Medulla oblongata (tissue), 1 donor: ENCODE measurements at regions not wholly inside any gene's neighbourhood (a gene's known extent, or its start where the extent isn't known, plus 50 kb on each side); places are given as distances from the start of the nearest gene placed in this dataset.

Experiments
- DNase-seq: peaks from one replicate; pipeline ENCODE4 v3.0.0-alpha.2; 2015; ENCODE audit errors: extremely low spot score

- DNase-seq = no peak
Observed at GRCh38 chr2:239475161-239476028, 74.6 kb upstream of the HDAC4 start.

DNA sequence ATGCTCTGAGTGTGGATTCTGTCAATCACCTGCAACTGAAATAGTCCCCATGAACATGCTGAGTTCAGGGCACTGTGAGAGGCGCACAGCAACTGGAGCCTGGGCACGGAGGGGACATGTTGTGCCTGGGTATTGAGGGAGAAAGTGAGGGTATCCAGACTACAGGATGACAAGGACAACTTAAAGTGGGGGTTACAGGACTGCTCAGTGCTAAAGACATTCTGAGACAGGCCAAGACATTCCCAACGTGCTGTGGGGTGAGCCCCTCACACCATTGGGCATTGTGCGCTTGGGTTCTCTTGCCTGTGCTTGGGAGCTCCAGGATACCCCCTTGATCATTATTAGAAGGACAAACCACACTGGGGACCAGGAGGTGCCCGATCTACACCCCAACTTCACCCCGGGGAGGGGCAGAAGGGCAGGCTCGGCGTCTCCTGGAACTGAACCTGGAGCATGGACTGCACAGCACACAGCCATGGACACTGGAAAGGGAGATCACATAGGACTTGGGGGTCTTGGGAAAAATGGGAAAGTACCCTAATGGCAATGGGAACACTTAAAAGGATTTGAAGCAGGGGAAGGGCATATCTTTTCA is 72.5 kb upstream of the HDAC4 start:
- DNase-seq = no peak

DNA sequence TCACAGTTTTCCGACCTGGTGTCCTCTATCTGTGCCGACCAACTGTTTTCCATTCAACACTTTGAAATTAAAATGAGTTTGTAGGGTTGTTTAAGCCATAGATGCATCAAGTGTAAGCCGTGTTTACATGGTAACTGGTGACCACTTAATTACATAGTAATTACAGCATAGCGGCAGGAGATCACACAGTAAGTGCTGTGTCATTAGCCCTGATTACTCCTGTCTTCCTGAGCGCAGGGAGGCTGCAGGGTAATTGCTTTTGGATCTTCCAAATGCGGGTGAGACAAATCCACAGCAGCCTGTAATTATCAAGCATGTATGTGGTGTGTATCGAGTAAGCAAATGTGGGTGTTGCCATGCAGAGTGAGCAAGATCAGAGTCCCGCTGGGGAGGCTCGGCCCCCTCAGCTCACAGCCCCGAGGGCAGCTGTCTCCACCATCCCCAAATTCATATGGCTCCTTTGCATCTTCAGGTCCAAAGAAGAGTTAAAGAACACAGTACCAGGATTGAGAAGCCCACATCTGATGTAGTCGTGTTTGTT is 71.5 kb upstream of the HDAC4 start:
- no peak for DNase-seq

DNA sequence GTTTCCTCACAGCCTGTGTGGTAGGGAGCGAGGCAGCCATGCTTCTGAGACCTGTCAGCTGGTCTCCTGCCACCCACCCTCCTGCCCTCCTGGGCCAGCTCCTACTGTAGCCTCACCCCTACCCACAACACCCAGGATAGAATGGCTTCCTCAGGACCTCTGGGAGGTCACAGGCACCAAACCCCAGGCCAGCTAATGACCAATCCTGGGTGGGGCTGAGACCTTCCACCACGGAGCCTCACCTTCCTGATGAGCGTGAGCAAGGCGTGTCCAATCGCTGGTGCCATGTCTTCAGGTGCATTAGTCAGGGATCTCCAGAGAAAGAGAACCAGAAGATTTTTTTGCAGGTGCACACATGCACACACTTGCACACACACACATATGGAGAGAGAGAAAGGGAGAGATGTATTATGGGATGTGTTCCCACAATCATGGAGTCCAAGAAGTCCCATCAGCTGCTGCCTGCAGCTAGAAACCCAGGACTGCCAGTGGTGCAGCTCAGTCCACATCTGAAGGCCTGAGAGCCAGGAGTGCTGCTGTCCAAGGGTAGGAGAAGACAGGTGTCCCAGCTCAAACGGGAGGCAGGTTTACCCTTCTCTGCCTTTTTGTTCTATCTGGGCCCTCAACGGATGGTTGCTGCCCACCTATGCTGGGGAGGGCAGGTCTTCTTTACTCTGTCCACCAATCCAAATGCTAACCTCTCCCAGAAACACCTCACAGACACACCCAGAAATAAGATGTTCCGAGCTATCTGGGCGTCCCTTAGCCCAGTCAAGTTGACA is 70.4 kb upstream of the HDAC4 start:
- DNase-seq = no peak

DNA sequence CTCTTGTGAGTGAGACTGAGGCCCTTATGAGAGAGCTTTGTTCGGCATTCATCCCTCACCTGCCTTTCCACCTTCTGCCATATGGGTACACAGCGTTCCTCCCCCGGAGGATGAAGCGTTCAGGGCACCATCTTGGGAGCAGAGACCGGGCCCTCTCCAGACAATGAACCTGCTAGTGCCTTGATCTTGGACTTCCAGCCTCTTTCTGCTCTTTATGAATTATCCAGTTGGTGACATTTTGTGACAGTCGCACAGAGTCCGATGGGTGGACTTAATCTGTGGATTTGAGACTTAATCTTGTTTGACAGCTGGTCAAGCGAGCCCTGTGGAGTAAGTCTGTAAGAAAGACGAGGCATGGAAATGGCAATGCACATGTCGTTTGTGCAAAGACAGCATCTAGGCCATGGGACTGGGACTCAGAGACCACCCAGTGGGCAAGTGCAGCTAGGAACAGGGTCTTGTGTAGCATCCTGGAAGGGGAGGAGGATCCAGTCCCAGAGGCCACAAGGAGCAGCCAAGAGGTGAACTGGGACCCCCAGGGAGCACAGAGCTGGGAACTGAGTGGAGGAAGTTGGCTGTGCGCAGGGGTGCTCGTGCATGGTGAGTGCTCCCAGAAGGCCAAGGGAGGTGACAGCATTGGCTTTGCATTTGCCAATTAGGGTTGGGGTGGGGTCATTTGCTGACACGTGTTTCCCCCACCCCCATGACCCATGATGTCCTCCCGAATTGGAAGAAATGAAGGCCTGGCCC is 69.5 kb upstream of the HDAC4 start:
- no peak for DNase-seq

- DNase-seq = no peak
Observed at GRCh38 chr2:239469106-239469960, 68.5 kb upstream of the HDAC4 start.

- DNase-seq = no peak
Observed at GRCh38 chr2:239468491-239469105, 67.8 kb upstream of the HDAC4 start.

- no peak for DNase-seq
Observed at GRCh38 chr2:239467956-239468490, 67.2 kb upstream of the HDAC4 start.

DNA sequence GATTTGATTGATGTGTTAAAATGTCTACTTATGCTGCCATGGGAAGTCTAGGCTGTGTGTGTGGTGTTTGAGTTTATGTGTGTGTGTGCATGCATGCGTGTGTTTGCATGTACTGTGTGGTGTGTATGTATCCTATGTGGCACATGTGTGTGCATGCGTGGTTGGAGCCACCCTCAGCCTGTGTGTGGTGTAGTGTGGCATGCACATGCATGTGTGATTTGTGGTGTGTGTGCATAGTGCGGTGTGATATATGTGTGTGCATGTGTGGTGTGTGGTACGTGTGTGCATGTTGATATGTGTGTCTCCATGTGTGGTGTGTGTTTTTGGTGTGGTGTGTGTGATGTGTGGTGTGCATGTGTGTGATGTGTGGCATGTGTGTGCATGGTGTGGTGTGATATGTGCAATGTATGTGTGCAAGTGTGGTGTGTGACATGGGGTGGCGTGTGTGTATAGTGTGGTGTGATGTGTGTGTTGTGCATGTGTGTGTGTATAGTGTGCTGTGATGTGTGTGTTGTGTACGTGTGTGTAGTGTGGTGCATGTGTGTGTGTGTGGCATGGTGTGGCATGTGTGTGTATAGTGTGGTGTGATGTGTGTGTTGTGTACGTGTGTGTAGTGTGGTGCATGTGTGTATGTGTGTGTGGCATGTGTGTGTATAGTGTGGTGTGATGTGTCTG is 66.6 kb upstream of the HDAC4 start:
- no peak for DNase-seq

GRCh38 chr2:239466755-239467271 is 66.0 kb upstream of the HDAC4 start:
- no peak for DNase-seq

DNA sequence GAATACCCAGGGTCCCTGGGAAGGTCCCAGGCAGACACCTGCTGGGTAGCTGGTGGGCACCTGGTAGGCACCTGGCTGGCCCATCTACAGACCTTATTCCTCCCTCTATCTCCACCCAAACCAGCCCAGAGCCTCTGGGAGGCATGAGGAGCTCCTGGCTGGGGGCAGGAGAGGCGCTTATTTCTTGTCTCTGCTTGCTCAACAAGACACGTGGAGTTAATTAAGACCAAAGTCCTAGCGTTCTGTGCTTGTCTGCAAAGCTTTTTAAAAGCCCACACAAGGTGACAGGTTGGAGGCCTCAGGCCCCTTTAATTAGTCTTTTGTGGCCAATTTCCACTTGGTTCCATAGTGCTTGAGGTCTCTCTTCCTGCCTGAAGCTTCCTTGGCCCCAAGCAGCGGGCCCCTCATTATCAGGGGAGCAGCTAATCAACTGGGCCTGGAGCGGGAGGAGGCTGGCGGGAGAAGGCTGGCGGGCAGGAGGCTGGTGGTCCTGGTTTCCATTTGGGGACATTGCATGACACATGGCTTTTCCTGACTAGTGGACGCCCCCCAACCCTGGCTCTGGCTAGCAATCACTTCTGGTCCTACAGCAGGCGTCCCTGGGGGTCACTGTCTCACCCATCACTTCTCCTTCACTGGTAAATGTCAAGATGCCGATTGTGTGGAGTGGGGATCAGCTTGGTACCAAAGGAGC is 65.4 kb upstream of the HDAC4 start:
- DNase-seq = no peak

- peak; percentile 89 for DNase-seq
Observed at GRCh38 chr2:239465017-239466001, 64.5 kb upstream of the HDAC4 start.

- DNase-seq = no peak
Observed at GRCh38 chr2:239464166-239465016, 63.6 kb upstream of the HDAC4 start.

GRCh38 chr2:239463541-239464165 is 62.8 kb upstream of the HDAC4 start:
- no peak for DNase-seq

GRCh38 chr2:239462671-239463506 is 62.1 kb upstream of the HDAC4 start:
- DNase-seq = no peak
